Natural killer cell (primary cell): ENCODE measurements at regions not wholly inside any gene's neighbourhood (a gene's known extent, or its start where the extent isn't known, plus 50 kb on each side); places are given as distances from the start of the nearest gene placed in this dataset.

Source experiments
- ATAC-seq, 3 donors: fragments of 150-1000 bp in 2 of 3; fragments of 200-7000 bp in 1 of 3; cut with Tn5 transposase; 1 replicate in 1 of 3; 2 replicates in 2 of 3; pipeline ENCODE4 v1.10.0; 2021; ENCODE audit warnings: mild to moderate bottlenecking in 2 of 3, moderate library complexity in 2 of 3
- DNase-seq, 2 donors: peaks; one replicate each; pipeline versions ENCODE4 v3.0.0 to v3.0.0-alpha.2; 2013 to 2021; ENCODE audit warnings: mixed read lengths in 1 of 2
- H3K27ac ChIP-seq: one replicate; pipeline ENCODE4 v1.5.1; 2013; ENCODE audit warnings: mild to moderate bottlenecking, low read length
- H3K27me3 ChIP-seq: one replicate; pipeline ENCODE4 v1.6.1; 2013; ENCODE audit warnings: low read length; ENCODE audit not compliant: control insufficient read depth, insufficient read depth
- H3K36me3 ChIP-seq: one replicate; pipeline ENCODE4 v1.6.1; 2013; ENCODE audit warnings: low read length; ENCODE audit not compliant: control insufficient read depth, insufficient read depth
- H3K4me1 ChIP-seq: one replicate; pipeline ENCODE4 v1.6.1; 2013; ENCODE audit warnings: low read length; ENCODE audit not compliant: control insufficient read depth, insufficient read depth
- H3K4me3 ChIP-seq: one replicate; pipeline ENCODE4 v1.5.1; 2013; ENCODE audit warnings: low read length
- H3K9me3 ChIP-seq: one replicate; pipeline ENCODE4 v1.6.1; 2013; ENCODE audit warnings: low read length; ENCODE audit not compliant: control insufficient read depth, insufficient read depth
- H3K27ac Mint-ChIP-seq, 2 donors: one replicate each; pipeline ENCODE4 v1.8.0; 2022; ENCODE audit warnings: mild to moderate bottlenecking in 2 of 2, mixed read lengths in 2 of 2, moderate library complexity in 1 of 2
- H3K27me3 Mint-ChIP-seq, 2 donors: one replicate each; pipeline ENCODE4 v1.8.0; 2022; ENCODE audit warnings: low read depth in 2 of 2, mixed read lengths in 2 of 2
- H3K36me3 Mint-ChIP-seq: one replicate; pipeline ENCODE4 v1.8.0; 2022; ENCODE audit warnings: mixed read lengths
- H3K4me1 Mint-ChIP-seq, 2 donors: one replicate each; pipeline ENCODE4 v1.8.0; 2022; ENCODE audit warnings: mixed read lengths in 2 of 2
- H3K4me3 Mint-ChIP-seq: one replicate; pipeline ENCODE4 v1.8.0; 2022; ENCODE audit warnings: mild to moderate bottlenecking, moderate library complexity, mixed read lengths
- H3K9me3 Mint-ChIP-seq, 2 donors: one replicate each; pipeline ENCODE4 v1.8.0; 2022; ENCODE audit warnings: mixed read lengths in 2 of 2
- WGBS: methylation state at CpG from one replicate; pipeline ENCODE4 v1.1.7; 2013; ENCODE audit warnings: missing lambda C conversion rate; ENCODE audit not compliant: insufficient coverage; 5-methylcytosine and 5-hydroxymethylcytosine counted together
- intact Hi-C: fragments of 100-400 bp; cut with micrococcal nuclease; formaldehyde crosslinking; loops from one replicate; pipeline ENCODE4 v1.14.2; 2022
- TF ChIP-seq, protein P1 (sequence below): fragments of 200-600 bp; IDR thresholded peaks from one replicate; pipeline ENCODE4 v1.8.0; 2022; ENCODE audit warnings: antibody characterized with exemption

DNA sequence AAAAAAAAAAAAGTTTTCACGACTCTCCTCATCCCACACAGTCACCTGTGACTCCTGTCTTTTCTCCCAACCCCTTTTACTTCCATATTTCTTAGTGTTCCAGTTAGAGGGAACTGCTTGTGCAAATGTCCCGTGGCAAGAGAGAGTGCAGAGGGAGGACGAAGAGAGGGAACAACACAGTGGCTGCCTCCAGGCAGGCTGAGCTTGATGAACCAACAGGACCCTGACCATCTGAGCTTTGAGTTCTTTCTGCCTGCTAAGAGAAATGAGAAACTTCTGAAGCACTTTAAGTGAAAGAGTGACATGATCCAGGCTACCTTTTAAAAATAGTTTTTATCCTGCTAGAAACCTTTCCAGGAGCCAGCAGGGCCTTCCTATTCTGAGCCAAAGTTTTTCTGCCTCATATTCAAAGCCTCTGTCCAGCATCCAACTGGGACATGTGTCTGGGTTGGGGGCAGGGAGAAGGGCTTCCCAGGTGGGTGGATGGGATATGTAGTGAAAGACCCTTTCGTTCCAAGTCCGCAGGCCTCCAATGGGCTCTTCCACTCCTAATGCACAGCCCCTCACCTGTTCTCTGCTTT is 239.9 kb downstream of the OPA1 start:
- H3K27ac Mint-ChIP-seq = no peak overlapping the region
- H3K27me3 ChIP-seq = no peaks in the 10 kb centered on the region
- no peaks in the 10 kb centered on the region for H3K36me3 Mint-ChIP-seq
- peaks cover 7% of the 10 kb centered on the region for H3K4me1 ChIP-seq
- no peak overlapping the region for H3K4me3 Mint-ChIP-seq
- WGBS = 85% methylated on average over 5 of the region's 5 CpGs
- H3K4me3 ChIP-seq = no peak overlapping the region
- ATAC-seq (no peak), DNase-seq (no peak)
- TF ChIP-seq, protein P1, sequence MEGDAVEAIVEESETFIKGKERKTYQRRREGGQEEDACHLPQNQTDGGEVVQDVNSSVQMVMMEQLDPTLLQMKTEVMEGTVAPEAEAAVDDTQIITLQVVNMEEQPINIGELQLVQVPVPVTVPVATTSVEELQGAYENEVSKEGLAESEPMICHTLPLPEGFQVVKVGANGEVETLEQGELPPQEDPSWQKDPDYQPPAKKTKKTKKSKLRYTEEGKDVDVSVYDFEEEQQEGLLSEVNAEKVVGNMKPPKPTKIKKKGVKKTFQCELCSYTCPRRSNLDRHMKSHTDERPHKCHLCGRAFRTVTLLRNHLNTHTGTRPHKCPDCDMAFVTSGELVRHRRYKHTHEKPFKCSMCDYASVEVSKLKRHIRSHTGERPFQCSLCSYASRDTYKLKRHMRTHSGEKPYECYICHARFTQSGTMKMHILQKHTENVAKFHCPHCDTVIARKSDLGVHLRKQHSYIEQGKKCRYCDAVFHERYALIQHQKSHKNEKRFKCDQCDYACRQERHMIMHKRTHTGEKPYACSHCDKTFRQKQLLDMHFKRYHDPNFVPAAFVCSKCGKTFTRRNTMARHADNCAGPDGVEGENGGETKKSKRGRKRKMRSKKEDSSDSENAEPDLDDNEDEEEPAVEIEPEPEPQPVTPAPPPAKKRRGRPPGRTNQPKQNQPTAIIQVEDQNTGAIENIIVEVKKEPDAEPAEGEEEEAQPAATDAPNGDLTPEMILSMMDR = no peak
- peaks cover 0 to 6% of the 10 kb centered on the region in 2 donors for H3K27me3 Mint-ChIP-seq
- no peaks in the 10 kb centered on the region for H3K9me3 Mint-ChIP-seq
- H3K4me1 Mint-ChIP-seq = no peaks in the 10 kb centered on the region
- H3K27ac ChIP-seq = no peak overlapping the region
- no peaks in the 10 kb centered on the region for H3K9me3 ChIP-seq
- no peaks in the 10 kb centered on the region for H3K36me3 ChIP-seq
- intact Hi-C loops = no loop called here

DNA sequence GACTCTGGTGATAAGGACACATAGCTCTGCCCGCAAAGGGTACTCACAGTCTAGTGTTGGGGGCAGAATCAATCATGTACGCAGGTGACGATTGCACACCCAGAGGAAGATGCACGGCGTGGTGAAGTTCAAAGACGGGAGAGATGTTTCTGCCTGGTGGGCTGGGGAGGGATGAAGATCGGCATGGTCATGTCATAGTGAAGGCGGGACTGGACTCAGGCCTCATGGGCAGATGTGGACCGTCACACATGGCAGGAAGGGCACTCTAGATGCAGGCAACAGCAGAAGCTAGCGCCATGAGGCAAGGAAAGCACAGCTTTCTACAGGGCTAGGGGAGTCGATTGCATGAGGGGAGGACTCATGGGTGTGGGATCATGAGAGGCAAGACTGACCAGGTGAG is 240.6 kb downstream of the OPA1 start:
- H3K4me1 Mint-ChIP-seq = no peaks in the 10 kb centered on the region

DNA sequence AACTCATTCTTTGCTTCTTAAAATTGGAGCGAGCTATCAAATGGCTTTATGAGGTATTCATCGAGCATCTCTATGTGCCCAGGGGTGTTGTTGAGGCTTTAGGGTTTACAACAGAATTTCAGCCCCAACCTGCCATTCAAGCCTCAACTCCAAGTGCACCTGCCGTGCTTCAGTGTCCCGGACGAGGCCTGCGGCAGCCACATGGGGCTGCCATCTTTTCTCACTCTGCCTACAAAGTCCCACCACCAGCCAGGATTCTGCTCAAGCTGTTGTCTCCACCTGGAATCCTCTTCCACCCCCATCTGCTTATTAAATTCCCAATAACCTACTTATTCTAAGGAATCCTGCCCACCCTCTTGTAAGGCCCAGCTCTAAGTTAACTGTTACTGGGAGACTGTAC is 242.4 kb downstream of the OPA1 start:
- peaks cover 7% of the 10 kb centered on the region for H3K4me1 ChIP-seq
- H3K9me3 ChIP-seq = no peaks in the 10 kb centered on the region
- intact Hi-C loops = no loop called here
- no peak for DNase-seq
- no peak overlapping the region for H3K27ac ChIP-seq
- H3K36me3 ChIP-seq = no peaks in the 10 kb centered on the region
- TF ChIP-seq, protein P1 = no peak
- WGBS = 95% methylated on average over 4 of the region's 6 CpGs
- Mint-ChIP-seq H3K36me3 (no peaks in the 10 kb centered on the region), H3K27ac (no peak overlapping the region), H3K4me1 (no peaks in the 10 kb centered on the region), H3K9me3 (no peaks in the 10 kb centered on the region), H3K27me3 (peaks cover 0 to 6% of the 10 kb centered on the region in 2 donors), H3K4me3 (no peak overlapping the region)
- H3K4me3 ChIP-seq = no peak overlapping the region
- no peak for ATAC-seq
- no peaks in the 10 kb centered on the region for H3K27me3 ChIP-seq

More for the DNA sequence above, 240.6 kb downstream of the OPA1 start:
- ATAC-seq (no peak), DNase-seq (no peak)
- Mint-ChIP-seq H3K4me3 (no peak overlapping the region), H3K27me3 (peaks cover 0 to 4% of the 10 kb centered on the region in 2 donors), H3K36me3 (no peaks in the 10 kb centered on the region), H3K27ac (no peak overlapping the region), H3K9me3 (no peaks in the 10 kb centered on the region)
- 92% methylated on average over 11 of the region's 11 CpGs for WGBS
- Histone ChIP-seq H3K27me3 (no peaks in the 10 kb centered on the region), H3K4me3 (no peak overlapping the region), H3K36me3 (no peaks in the 10 kb centered on the region), H3K27ac (no peak overlapping the region), H3K9me3 (no peaks in the 10 kb centered on the region), H3K4me1 (peaks cover 7% of the 10 kb centered on the region)
- TF ChIP-seq, protein P1 = no peak
- intact Hi-C loops = no loop called here

DNA sequence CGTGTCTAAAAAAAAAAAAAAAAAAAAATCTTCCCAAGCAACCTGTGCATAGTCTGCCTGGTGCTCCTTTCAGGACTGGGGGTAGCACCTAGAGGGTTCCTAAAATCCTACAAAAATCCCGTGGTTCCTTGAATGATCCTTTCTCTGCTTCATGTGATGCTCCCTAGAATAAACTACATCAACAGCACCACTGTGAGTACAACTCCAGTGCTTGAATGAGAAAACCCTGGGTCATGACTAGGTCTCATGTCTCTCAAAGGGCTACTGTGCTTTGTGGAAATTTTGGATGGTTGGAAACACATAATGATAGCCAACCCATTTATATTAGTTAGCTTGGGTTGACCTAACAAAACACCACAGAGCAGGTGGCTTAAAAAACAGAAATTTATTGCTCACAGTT is 243.5 kb downstream of the OPA1 start:
- Mint-ChIP-seq H3K27me3 (peaks cover 9 to 14% of the 10 kb centered on the region in 2 donors), H3K4me3 (no peak overlapping the region), H3K36me3 (no peaks in the 10 kb centered on the region), H3K4me1 (no peaks in the 10 kb centered on the region), H3K9me3 (no peaks in the 10 kb centered on the region), H3K27ac (no peak overlapping the region)
- H3K27ac ChIP-seq = no peak overlapping the region
- DNase-seq (no peak), ATAC-seq (no peak)
- H3K9me3 ChIP-seq = no peaks in the 10 kb centered on the region
- H3K36me3 ChIP-seq = no peaks in the 10 kb centered on the region
- TF ChIP-seq, protein P1 = no peak
- no peak overlapping the region for H3K4me3 ChIP-seq
- peaks cover 2% of the 10 kb centered on the region for H3K27me3 ChIP-seq
- peaks cover 4% of the 10 kb centered on the region for H3K4me1 ChIP-seq
- 81% methylated on average over 2 of the region's 2 CpGs for WGBS
- intact Hi-C loops = no loop called here
